ENCODE measurements at regions not wholly inside any gene's neighbourhood (a gene's known extent, or its start where the extent isn't known, plus 50 kb on each side); places are given as distances from the start of the nearest gene placed in this dataset.

DNA sequence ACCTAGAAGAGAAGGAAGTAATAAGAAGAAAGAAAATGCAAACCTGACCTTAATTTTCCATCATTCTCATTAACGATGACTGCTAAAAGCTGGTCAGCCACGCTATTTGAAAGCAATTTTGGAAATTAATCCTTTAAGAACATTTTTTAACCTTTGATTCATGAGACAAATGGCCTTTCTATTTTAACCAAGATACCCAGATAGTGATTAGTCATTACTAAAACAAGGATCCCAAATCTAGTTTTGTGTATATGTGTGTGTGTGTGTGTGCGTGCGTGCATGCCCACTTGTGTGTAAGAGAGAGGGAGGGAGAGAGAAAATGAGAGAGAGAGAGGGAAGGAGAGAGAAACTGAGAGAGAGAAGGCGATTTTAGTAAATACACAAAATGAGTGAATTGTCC, 329.5 kb downstream of the DEPDC1B start:
- DNase-seq = no peak
- no peaks in the 10 kb centered on the region for H3K4me1 ChIP-seq (ENCODE audit: control insufficient read depth, insufficient read depth, low read length)
- no peak overlapping the region for H3K27ac ChIP-seq (ENCODE audit: low read length)
- WGBS = 90% methylated on average over 5 of the region's 5 CpGs
- H3K9me3 ChIP-seq (ENCODE audit: control insufficient read depth, low read length) = no peaks in the 10 kb centered on the region
- no peak for ATAC-seq
- no peaks in the 10 kb centered on the region for H3K27me3 ChIP-seq (ENCODE audit: control insufficient read depth, insufficient read depth)
- intact Hi-C loops (cut with DNase I) = no loop called here
- no peak overlapping the region for H3K4me3 ChIP-seq (ENCODE audit: low read length)

DNA sequence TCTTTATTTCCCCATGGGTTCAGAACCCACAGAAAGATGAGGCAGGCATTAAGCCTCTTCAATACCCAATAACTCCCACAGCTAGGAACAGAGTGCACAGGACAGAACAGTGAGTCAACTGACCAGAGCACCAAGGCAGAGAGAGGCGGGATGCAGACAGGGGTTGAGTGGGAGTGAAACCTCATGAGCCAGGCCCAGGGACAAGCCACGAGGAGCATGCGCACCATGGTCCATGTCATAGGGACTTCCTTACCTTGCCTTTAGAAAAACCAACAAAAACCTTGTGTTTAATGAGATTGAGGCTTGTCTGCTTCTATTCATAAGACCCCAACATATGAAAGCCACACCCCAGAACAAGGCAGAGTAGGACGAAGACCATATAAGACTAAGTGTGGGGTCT, 330.6 kb downstream of the DEPDC1B start:
- intact Hi-C loops (cut with DNase I) = no loop called here
- no peak for DNase-seq
- whole genome bisulfite sequencing = 96% methylated on average over 4 of the region's 4 CpGs
- H3K9me3 ChIP-seq (ENCODE audit: control insufficient read depth, low read length) = no peaks in the 10 kb centered on the region
- H3K27me3 ChIP-seq (ENCODE audit: control insufficient read depth, insufficient read depth) = no peaks in the 10 kb centered on the region
- H3K27ac ChIP-seq (ENCODE audit: low read length) = no peak overlapping the region
- no peak for ATAC-seq
- no peak overlapping the region for H3K4me3 ChIP-seq (ENCODE audit: low read length)
- H3K4me1 ChIP-seq (ENCODE audit: control insufficient read depth, insufficient read depth, low read length) = no peaks in the 10 kb centered on the region

DNA sequence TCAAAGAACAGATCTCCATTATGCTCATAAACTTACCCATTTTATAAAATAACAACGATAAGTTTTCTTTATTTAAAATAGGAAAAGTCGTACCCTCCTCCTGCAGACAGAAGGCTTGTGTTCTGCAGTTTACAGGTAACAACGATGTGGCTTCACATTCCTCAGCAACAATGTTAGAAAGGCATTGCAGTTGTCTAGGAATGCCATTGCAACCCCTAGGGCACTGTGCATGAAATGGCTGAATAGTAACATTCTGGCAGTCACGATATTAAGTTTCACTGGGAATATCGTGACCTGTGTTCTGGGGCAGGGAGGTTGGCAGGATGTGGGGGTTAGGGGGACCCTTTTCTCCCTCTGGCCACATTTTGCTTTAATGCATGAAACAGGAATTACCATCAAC, 331.9 kb downstream of the DEPDC1B start:
- no peaks in the 10 kb centered on the region for H3K9me3 ChIP-seq (ENCODE audit: control insufficient read depth, low read length)
- intact Hi-C loops (cut with DNase I) = no loop called here
- DNase-seq (no peak), ATAC-seq (no peak)
- no peak overlapping the region for H3K4me3 ChIP-seq (ENCODE audit: low read length)
- H3K27me3 ChIP-seq (ENCODE audit: control insufficient read depth, insufficient read depth) = no peaks in the 10 kb centered on the region
- no peak overlapping the region for H3K27ac ChIP-seq (ENCODE audit: low read length)
- H3K4me1 ChIP-seq (ENCODE audit: control insufficient read depth, insufficient read depth, low read length) = no peaks in the 10 kb centered on the region
- 91% methylated on average over 5 of the region's 5 CpGs for WGBS

DNA sequence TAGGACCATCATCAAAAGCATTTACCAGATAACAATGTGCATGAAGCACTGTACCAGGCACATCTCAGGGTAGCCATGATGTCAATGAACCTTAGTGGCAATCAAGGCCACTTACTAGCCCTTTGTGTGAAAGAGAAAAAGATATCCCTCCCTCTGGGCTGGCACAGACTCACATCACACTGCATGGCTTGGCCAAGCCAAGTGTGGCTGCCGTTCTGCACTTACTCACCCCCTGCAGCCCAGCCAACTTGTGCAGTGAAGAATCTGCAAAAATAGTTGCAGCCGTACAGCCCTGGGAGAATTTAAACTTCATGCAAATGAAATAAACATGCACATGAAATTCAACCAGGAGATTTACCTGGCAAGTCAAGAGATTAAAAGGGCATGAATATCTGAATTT, 333.5 kb downstream of the DEPDC1B start:
- H3K4me3 ChIP-seq (ENCODE audit: low read length) = no peak overlapping the region
- H3K27ac ChIP-seq (ENCODE audit: low read length) = no peak overlapping the region
- intact Hi-C loops (cut with DNase I) = no loop called here
- H3K27me3 ChIP-seq (ENCODE audit: control insufficient read depth, insufficient read depth) = no peaks in the 10 kb centered on the region
- DNase-seq = no peak
- H3K9me3 ChIP-seq (ENCODE audit: control insufficient read depth, low read length) = no peaks in the 10 kb centered on the region
- H3K4me1 ChIP-seq (ENCODE audit: control insufficient read depth, insufficient read depth, low read length) = no peaks in the 10 kb centered on the region
- 66% methylated on average over 2 of the region's 2 CpGs for WGBS
- ATAC-seq = no peak

DNA sequence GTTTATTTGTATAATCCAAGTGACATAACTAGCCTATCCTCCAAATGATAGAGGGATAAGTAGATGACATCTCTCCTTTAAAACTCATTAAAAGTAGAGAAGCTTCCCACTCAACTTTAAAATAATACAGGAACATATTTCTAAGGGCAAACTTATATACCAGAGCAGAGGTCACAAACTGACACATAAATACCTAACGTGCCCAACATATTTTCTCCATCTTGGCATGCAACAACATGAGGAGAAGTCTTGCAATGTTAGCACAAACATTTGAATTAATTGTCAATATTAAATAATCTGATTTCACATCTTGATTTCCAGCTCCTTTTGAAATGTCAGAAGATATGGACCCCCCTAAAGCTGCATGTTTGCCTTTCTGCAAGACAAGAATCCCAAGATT, 335.0 kb downstream of the DEPDC1B start:
- intact Hi-C loops (cut with DNase I) = no loop called here
- no peak overlapping the region for H3K4me3 ChIP-seq (ENCODE audit: low read length)
- DNase-seq (no peak), ATAC-seq (no peak)
- H3K27me3 ChIP-seq (ENCODE audit: control insufficient read depth, insufficient read depth) = no peaks in the 10 kb centered on the region
- no peaks in the 10 kb centered on the region for H3K9me3 ChIP-seq (ENCODE audit: control insufficient read depth, low read length)
- WGBS = 83% methylated on average over 1 of the region's 1 CpG
- no peaks in the 10 kb centered on the region for H3K4me1 ChIP-seq (ENCODE audit: control insufficient read depth, insufficient read depth, low read length)
- no peak overlapping the region for H3K27ac ChIP-seq (ENCODE audit: low read length)

DNA sequence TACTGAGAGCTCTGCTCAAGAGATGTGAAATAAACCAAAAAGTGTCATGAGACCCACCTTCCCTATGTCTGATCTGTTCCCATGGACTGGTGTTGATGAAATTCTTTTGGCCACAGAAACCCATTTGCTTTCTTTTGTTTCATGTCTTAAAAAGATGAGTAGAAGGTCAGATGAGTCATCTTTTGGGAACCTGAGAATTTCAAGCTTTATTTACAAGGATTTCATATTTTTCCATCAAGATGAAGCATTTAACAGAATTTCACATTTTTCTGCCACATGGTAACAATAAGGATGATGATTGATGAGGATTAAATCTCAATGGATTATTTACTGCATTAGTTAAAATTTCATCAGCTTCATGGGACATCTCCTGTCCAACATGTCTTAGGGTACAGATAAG, 337.8 kb downstream of the DEPDC1B start:
- no peak overlapping the region for H3K4me3 ChIP-seq (ENCODE audit: low read length)
- ATAC-seq (no peak), DNase-seq (no peak)
- intact Hi-C loops (cut with DNase I) = no loop called here
- H3K27me3 ChIP-seq (ENCODE audit: control insufficient read depth, insufficient read depth) = no peaks in the 10 kb centered on the region
- H3K4me1 ChIP-seq (ENCODE audit: control insufficient read depth, insufficient read depth, low read length) = no peaks in the 10 kb centered on the region
- no peak overlapping the region for H3K27ac ChIP-seq (ENCODE audit: low read length)
- no peaks in the 10 kb centered on the region for H3K9me3 ChIP-seq (ENCODE audit: control insufficient read depth, low read length)

DNA sequence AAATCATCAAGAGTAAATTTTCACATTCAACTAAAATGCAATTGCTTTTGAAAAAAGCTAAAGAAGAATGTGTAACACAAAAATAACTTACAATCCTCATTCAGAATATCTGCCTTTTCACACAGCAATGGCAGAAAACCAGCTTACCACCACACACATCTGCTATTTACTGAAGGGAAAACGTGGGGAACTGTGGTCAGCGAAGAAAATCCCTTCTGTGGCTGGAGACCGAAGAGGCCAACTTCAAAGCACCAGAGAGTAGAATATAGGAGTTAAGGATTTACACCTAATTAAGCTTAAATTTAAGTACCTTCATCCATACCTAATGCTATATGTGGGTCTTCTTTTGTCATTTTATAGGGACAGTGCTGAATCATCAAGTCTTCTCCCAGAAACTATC, 339.6 kb downstream of the DEPDC1B start:
- Histone ChIP-seq H3K4me3 (ENCODE audit: low read length) (no peak overlapping the region), H3K9me3 (ENCODE audit: control insufficient read depth, low read length) (no peaks in the 10 kb centered on the region), H3K4me1 (ENCODE audit: control insufficient read depth, insufficient read depth, low read length) (no peaks in the 10 kb centered on the region), H3K27me3 (ENCODE audit: control insufficient read depth, insufficient read depth) (no peaks in the 10 kb centered on the region), H3K27ac (ENCODE audit: low read length) (no peak overlapping the region)
- ATAC-seq = no peak
- 77% methylated on average over 3 of the region's 3 CpGs for WGBS
- no peak for DNase-seq
- intact Hi-C loops (cut with DNase I) = no loop called here

DNA sequence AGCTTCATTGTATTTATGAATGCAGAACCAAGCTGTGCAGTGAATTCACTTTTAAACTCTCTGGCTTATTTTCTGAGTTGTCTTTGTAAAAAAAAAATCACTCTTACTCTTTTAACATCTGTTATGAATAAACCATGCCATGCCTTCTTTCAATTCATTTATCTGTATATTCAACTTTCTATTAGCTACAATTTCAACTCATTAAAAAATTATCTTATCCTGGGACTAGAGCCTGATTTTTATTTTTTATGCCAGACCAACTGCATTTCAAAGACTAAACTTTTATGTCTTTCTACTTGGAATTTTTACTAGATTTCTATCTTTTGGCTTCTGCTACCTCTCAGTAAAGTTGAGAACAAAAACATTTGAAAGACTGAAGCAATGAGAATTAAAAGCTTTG, 342.7 kb downstream of the DEPDC1B start:
- DNase-seq (no peak), ATAC-seq (no peak)
- H3K4me3 ChIP-seq (ENCODE audit: low read length) = no peak overlapping the region
- intact Hi-C loops (cut with DNase I) = no loop called here
- no peaks in the 10 kb centered on the region for H3K9me3 ChIP-seq (ENCODE audit: control insufficient read depth, low read length)
- no peaks in the 10 kb centered on the region for H3K27me3 ChIP-seq (ENCODE audit: control insufficient read depth, insufficient read depth)
- H3K4me1 ChIP-seq (ENCODE audit: control insufficient read depth, insufficient read depth, low read length) = no peaks in the 10 kb centered on the region
- H3K27ac ChIP-seq (ENCODE audit: low read length) = no peak overlapping the region

DNA sequence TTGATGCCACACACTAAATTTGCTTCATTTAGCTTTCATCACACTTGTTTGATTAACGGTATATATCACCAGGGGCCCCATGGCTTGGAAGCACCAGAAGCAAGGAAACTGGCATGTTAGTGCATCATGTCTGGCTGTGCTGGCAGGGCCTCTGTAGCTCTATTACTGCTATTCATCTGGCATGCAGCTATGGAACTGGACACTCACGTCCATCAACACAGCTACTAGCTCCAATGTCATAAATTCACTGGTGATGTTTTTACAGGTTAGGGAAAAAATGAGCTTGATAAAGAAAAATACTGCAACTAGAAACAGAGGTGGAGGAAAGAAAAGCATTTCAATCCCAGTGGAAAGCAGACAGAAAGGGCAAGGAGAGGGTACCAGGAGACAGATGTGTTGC, 343.2 kb downstream of the DEPDC1B start:
- Histone ChIP-seq H3K27me3 (ENCODE audit: control insufficient read depth, insufficient read depth) (no peaks in the 10 kb centered on the region), H3K27ac (ENCODE audit: low read length) (no peak overlapping the region), H3K4me1 (ENCODE audit: control insufficient read depth, insufficient read depth, low read length) (no peaks in the 10 kb centered on the region), H3K9me3 (ENCODE audit: control insufficient read depth, low read length) (no peaks in the 10 kb centered on the region), H3K4me3 (ENCODE audit: low read length) (no peak overlapping the region)
- DNase-seq (no peak), ATAC-seq (no peak)
- intact Hi-C loops (cut with DNase I) = no loop called here
- WGBS = 61% methylated on average over 2 of the region's 2 CpGs

DNA sequence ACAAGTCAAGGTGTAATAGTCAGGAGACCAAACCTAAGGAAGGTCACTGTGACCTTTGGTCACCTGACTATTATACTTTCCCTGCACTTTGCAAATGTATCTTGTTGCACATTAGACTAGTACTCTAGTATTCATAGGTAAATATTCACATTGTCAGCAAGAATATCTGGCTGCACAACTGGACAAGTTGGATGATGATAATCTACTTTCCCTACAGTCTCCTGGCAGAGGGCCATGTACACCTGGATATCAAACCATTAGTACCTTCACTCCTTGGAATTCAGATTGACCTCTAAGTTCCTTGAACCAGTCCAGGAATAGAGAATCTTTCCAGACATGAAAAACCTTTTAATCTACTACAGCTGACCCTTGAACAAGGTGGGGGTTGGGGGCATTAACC, 344.8 kb downstream of the DEPDC1B start:
- intact Hi-C loops (cut with DNase I) = no loop called here
- no peaks in the 10 kb centered on the region for H3K27me3 ChIP-seq (ENCODE audit: control insufficient read depth, insufficient read depth)
- H3K27ac ChIP-seq (ENCODE audit: low read length) = no peak overlapping the region
- no peak overlapping the region for H3K4me3 ChIP-seq (ENCODE audit: low read length)
- DNase-seq (no peak), ATAC-seq (no peak)
- H3K4me1 ChIP-seq (ENCODE audit: control insufficient read depth, insufficient read depth, low read length) = no peaks in the 10 kb centered on the region
- H3K9me3 ChIP-seq (ENCODE audit: control insufficient read depth, low read length) = no peaks in the 10 kb centered on the region

DNA sequence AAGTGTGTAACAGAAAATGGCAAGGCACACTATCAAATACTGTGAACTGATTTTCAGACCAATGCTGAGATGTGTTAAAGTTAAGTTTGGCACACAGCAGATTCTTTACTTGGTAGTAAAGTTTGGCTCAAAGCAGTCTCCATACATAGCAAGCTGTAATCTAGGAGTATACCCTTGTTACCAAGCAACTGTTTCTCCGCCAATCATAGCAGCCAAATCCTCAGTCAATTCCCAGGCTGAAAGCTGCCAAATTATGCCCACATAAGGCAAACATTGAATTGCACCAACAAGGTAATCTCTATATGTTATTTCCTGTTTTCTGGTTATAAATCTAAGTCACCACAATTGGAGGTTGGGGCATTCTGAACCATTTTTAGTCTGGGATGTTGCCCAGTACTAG, 345.7 kb downstream of the DEPDC1B start:
- H3K4me1 ChIP-seq (ENCODE audit: control insufficient read depth, insufficient read depth, low read length) = no peaks in the 10 kb centered on the region
- H3K9me3 ChIP-seq (ENCODE audit: control insufficient read depth, low read length) = no peaks in the 10 kb centered on the region
- H3K27me3 ChIP-seq (ENCODE audit: control insufficient read depth, insufficient read depth) = no peaks in the 10 kb centered on the region
- intact Hi-C loops (cut with DNase I) = no loop called here
- H3K4me3 ChIP-seq (ENCODE audit: low read length) = no peak overlapping the region
- WGBS = 78% methylated on average over 1 of the region's 1 CpG
- no peak for ATAC-seq
- no peak for DNase-seq
- H3K27ac ChIP-seq (ENCODE audit: low read length) = no peak overlapping the region

DNA sequence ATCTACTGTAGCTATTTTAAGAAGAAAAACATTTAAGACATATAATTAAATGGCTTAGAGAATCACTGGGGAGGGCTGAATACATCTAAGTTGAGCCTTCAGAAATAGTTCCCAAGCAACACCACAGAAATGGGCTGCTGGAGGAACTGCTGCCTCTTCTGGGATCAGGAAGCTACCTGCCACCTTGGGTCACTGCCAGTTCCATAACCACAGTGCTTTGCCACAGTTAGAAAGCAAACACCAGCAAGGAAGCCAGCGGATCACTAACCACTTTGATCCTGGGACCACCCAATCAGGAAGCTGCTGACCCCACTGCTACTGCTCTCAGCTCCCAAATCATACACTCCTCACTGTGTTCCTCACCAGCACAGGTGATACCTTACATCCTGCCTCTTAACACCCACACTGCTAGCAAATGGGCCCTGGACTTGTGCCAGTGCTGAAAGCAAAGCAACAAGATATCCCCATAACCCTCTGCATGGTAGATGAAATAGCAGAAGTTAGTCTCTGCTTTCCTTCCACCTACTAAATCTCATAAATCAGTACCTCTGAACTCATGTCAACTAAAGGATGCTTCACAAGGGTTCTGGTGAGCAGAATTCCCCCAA, 346.9 kb downstream of the DEPDC1B start:
- DNase-seq = no peak
- H3K9me3 ChIP-seq (ENCODE audit: control insufficient read depth, low read length) = no peaks in the 10 kb centered on the region
- WGBS = 83% methylated on average over 1 of the region's 1 CpG
- H3K4me1 ChIP-seq (ENCODE audit: control insufficient read depth, insufficient read depth, low read length) = no peaks in the 10 kb centered on the region
- H3K27me3 ChIP-seq (ENCODE audit: control insufficient read depth, insufficient read depth) = no peaks in the 10 kb centered on the region
- no peak overlapping the region for H3K27ac ChIP-seq (ENCODE audit: low read length)
- H3K4me3 ChIP-seq (ENCODE audit: low read length) = no peak overlapping the region
- intact Hi-C loops (cut with DNase I) = no loop called here
- no peak for ATAC-seq
